Immature natural killer cell (primary cell): ENCODE measurements at regions not wholly inside any gene's neighbourhood (a gene's known extent, or its start where the extent isn't known, plus 50 kb on each side); places are given as distances from the start of the nearest gene placed in this dataset.

Experiments
- DNase-seq, 3 donors: peaks; one replicate each; pipeline ENCODE4 v3.0.0; 2022; ENCODE audit warnings: mixed read lengths in 1 of 3
- H3K27ac Mint-ChIP-seq, 6 donors: one replicate each; pipeline ENCODE4 v1.8.0; 2020; ENCODE audit warnings: mixed read lengths in 6 of 6, mild to moderate bottlenecking in 5 of 6, inconsistent platforms in 4 of 6, moderate library complexity in 3 of 6
- H3K27me3 Mint-ChIP-seq, 3 donors: one replicate each; pipeline ENCODE4 v1.8.0; 2020 to 2021; ENCODE audit warnings: low read depth in 3 of 3, mild to moderate bottlenecking in 3 of 3, mixed read lengths in 3 of 3, moderate library complexity in 3 of 3, inconsistent platforms in 1 of 3
- H3K36me3 Mint-ChIP-seq, 3 donors: one replicate each; pipeline ENCODE4 v1.8.0; 2020; ENCODE audit warnings: mixed read lengths in 3 of 3, inconsistent platforms in 2 of 3, mild to moderate bottlenecking in 2 of 3
- H3K4me1 Mint-ChIP-seq, 2 donors: one replicate each; pipeline ENCODE4 v1.8.0; 2020; ENCODE audit warnings: inconsistent platforms in 2 of 2, mild to moderate bottlenecking in 2 of 2, mixed read lengths in 2 of 2, moderate library complexity in 1 of 2
- H3K4me3 Mint-ChIP-seq, 5 donors: one replicate each; pipeline ENCODE4 v1.8.0; 2020; ENCODE audit warnings: mild to moderate bottlenecking in 5 of 5, mixed read lengths in 5 of 5, inconsistent platforms in 3 of 5, moderate library complexity in 3 of 5
- H3K9me3 Mint-ChIP-seq, 6 donors: one replicate each; pipeline ENCODE4 v1.8.0; 2020; ENCODE audit warnings: mild to moderate bottlenecking in 6 of 6, mixed read lengths in 6 of 6, inconsistent platforms in 4 of 6, moderate library complexity in 3 of 6

- Mint-ChIP-seq H3K9me3 (peaks cover 0 to 17% (median 11%) of the 10 kb centered on the region in 6 donors), H3K36me3 (peaks cover 0 to 4% (median 0%) of the 10 kb centered on the region in 3 donors), H3K27me3 (peaks cover 0 to 2% (median 1%) of the 10 kb centered on the region in 3 donors), H3K4me3 (no peak overlapping the region), H3K4me1 (no peaks in the 10 kb centered on the region), H3K27ac (no peak overlapping the region)
- DNase-seq: no peak
Measured at GRCh38 chr13:107413005-107413404, 802.3 kb downstream of the LIG4 start.

- Mint-ChIP-seq H3K27me3 (no peaks in the 10 kb centered on the region), H3K27ac (no peak overlapping the region), H3K9me3 (peaks cover 3 to 27% (median 8%) of the 10 kb centered on the region in 6 donors), H3K36me3 (no peaks in the 10 kb centered on the region), H3K4me1 (no peaks in the 10 kb centered on the region), H3K4me3 (no peak overlapping the region)
- no peak for DNase-seq
Measured at GRCh38 chr13:107407074-107407473, 808.3 kb downstream of the LIG4 start.

GRCh38 chr13:107395927-107396662 is 819.2 kb downstream of the LIG4 start:
- H3K4me1 Mint-ChIP-seq: no peaks in the 10 kb centered on the region
- H3K27ac Mint-ChIP-seq: no peak overlapping the region
- peaks cover 2 to 19% (median 5%) of the 10 kb centered on the region in 6 donors for H3K9me3 Mint-ChIP-seq
- H3K27me3 Mint-ChIP-seq: no peaks in the 10 kb centered on the region
- no peaks in the 10 kb centered on the region for H3K36me3 Mint-ChIP-seq
- no peak overlapping the region for H3K4me3 Mint-ChIP-seq
- no peak for DNase-seq

GRCh38 chr13:107392205-107392604 is 823.1 kb downstream of the LIG4 start:
- no peak for DNase-seq

GRCh38 chr13:107387525-107387924 is 819.6 kb upstream of the ARGLU1 start:
- Mint-ChIP-seq H3K9me3 (peaks cover 0 to 14% (median 2%) of the 10 kb centered on the region in 6 donors), H3K4me3 (no peak overlapping the region), H3K36me3 (no peaks in the 10 kb centered on the region), H3K4me1 (no peaks in the 10 kb centered on the region), H3K27ac (no peak overlapping the region), H3K27me3 (peaks cover 0 to 3% (median 0%) of the 10 kb centered on the region in 3 donors)
- DNase-seq: no peak

More at GRCh38 chr13:107392205-107392604, 823.1 kb downstream of the LIG4 start:
- H3K27me3 Mint-ChIP-seq: no peaks in the 10 kb centered on the region
- H3K27ac Mint-ChIP-seq: no peak overlapping the region
- H3K9me3 Mint-ChIP-seq: peaks cover 0 to 19% (median 3%) of the 10 kb centered on the region in 6 donors
- no peaks in the 10 kb centered on the region for H3K36me3 Mint-ChIP-seq
- H3K4me3 Mint-ChIP-seq: no peak overlapping the region
- no peaks in the 10 kb centered on the region for H3K4me1 Mint-ChIP-seq

GRCh38 chr13:107379407-107380155 is 811.6 kb upstream of the ARGLU1 start:
- Mint-ChIP-seq H3K36me3 (no peaks in the 10 kb centered on the region), H3K4me1 (no peaks in the 10 kb centered on the region), H3K9me3 (peaks cover 0 to 9% (median 3%) of the 10 kb centered on the region in 6 donors), H3K27me3 (peaks cover 0 to 4% (median 0%) of the 10 kb centered on the region in 3 donors), H3K27ac (no peak overlapping the region), H3K4me3 (no peak overlapping the region)
- no peak for DNase-seq

GRCh38 chr13:107376341-107377125 is 808.6 kb upstream of the ARGLU1 start:
- Mint-ChIP-seq H3K27ac (no peak overlapping the region), H3K9me3 (peaks cover 0 to 11% (median 2%) of the 10 kb centered on the region in 6 donors), H3K4me1 (no peaks in the 10 kb centered on the region), H3K36me3 (no peaks in the 10 kb centered on the region), H3K4me3 (no peak overlapping the region), H3K27me3 (peaks cover 0 to 5% (median 3%) of the 10 kb centered on the region in 3 donors)
- no peak for DNase-seq

- Mint-ChIP-seq H3K4me3 (no peak overlapping the region), H3K9me3 (peaks cover 0 to 11% (median 2%) of the 10 kb centered on the region in 6 donors), H3K36me3 (no peaks in the 10 kb centered on the region), H3K27me3 (peaks cover 0 to 5% (median 3%) of the 10 kb centered on the region in 3 donors), H3K4me1 (no peaks in the 10 kb centered on the region), H3K27ac (no peak overlapping the region)
- no peak for DNase-seq
Measured at GRCh38 chr13:107375701-107376340, 807.9 kb upstream of the ARGLU1 start.

- DNase-seq: no peak
- Mint-ChIP-seq H3K9me3 (peaks cover 0 to 8% (median 0%) of the 10 kb centered on the region in 6 donors), H3K27me3 (peaks cover 0 to 3% (median 2%) of the 10 kb centered on the region in 3 donors), H3K4me3 (no peak overlapping the region), H3K4me1 (no peaks in the 10 kb centered on the region), H3K36me3 (no peaks in the 10 kb centered on the region), H3K27ac (no peak overlapping the region)
Measured at GRCh38 chr13:107374038-107374437, 806.1 kb upstream of the ARGLU1 start.

- Mint-ChIP-seq H3K4me1 (no peaks in the 10 kb centered on the region), H3K9me3 (peaks cover 0 to 10% (median 4%) of the 10 kb centered on the region in 6 donors), H3K4me3 (peak overlapping the region in 1 of 5 donors; percentile 11), H3K27ac (no peak overlapping the region), H3K36me3 (no peaks in the 10 kb centered on the region), H3K27me3 (peaks cover 0 to 3% (median 2%) of the 10 kb centered on the region in 3 donors)
- no peak for DNase-seq
Measured at GRCh38 chr13:107373551-107373950, 805.6 kb upstream of the ARGLU1 start.

- no peak overlapping the region for H3K4me3 Mint-ChIP-seq
- H3K9me3 Mint-ChIP-seq: peaks cover 0 to 14% (median 7%) of the 10 kb centered on the region in 6 donors
- no peaks in the 10 kb centered on the region for H3K36me3 Mint-ChIP-seq
- no peak for DNase-seq
- peaks cover 2 to 3% (median 2%) of the 10 kb centered on the region in 3 donors for H3K27me3 Mint-ChIP-seq
- no peaks in the 10 kb centered on the region for H3K4me1 Mint-ChIP-seq
- no peak overlapping the region for H3K27ac Mint-ChIP-seq
Measured at GRCh38 chr13:107370015-107370785, 802.3 kb upstream of the ARGLU1 start.

- Mint-ChIP-seq H3K27me3 (peaks cover 0 to 2% (median 0%) of the 10 kb centered on the region in 3 donors), H3K9me3 (peaks cover 0 to 17% (median 7%) of the 10 kb centered on the region in 6 donors), H3K36me3 (no peaks in the 10 kb centered on the region), H3K27ac (no peak overlapping the region), H3K4me1 (no peaks in the 10 kb centered on the region), H3K4me3 (no peak overlapping the region)
- no peak for DNase-seq
Measured at GRCh38 chr13:107367258-107367657, 799.3 kb upstream of the ARGLU1 start.
